GM18498 (cell line): ENCODE measurements at regions not wholly inside any gene's neighbourhood (a gene's known extent, or its start where the extent isn't known, plus 50 kb on each side); places are given as distances from the start of the nearest gene placed in this dataset.
"Not testable (repeated sequence)": the region's sequence is repeated elsewhere in the genome, so short reads cannot be mapped to it uniquely, and the experiment has no call there.

Experiments
- ATAC-seq: cut with Tn5 transposase; IDR thresholded peaks from one replicate; pipeline ENCODE4 v1.9.1; 2021; ENCODE audit warnings: mild to moderate bottlenecking, moderate library complexity; ENCODE audit not compliant: unreplicated experiment

DNA sequence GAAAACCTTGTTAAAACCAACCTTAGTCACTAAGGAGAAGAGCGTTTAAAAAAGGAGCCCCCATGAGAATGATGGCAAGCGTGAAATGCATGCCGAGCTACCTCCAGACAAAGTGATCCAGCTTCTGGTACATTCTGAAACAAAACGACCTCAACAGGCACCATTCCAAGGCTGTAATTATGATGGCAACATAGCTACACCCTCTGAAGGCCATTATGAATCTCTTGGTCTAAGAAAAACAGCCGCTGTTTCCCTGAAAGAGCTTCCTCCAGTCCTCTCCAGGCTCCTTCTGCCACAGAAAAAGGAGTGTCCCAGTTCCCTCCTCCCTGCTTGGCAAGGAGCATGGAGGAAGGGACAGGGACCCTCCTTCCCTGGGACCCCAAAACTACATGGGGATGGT lies 50.0 kb upstream of the ABLIM1 start:
- ATAC-seq, result no peak

DNA sequence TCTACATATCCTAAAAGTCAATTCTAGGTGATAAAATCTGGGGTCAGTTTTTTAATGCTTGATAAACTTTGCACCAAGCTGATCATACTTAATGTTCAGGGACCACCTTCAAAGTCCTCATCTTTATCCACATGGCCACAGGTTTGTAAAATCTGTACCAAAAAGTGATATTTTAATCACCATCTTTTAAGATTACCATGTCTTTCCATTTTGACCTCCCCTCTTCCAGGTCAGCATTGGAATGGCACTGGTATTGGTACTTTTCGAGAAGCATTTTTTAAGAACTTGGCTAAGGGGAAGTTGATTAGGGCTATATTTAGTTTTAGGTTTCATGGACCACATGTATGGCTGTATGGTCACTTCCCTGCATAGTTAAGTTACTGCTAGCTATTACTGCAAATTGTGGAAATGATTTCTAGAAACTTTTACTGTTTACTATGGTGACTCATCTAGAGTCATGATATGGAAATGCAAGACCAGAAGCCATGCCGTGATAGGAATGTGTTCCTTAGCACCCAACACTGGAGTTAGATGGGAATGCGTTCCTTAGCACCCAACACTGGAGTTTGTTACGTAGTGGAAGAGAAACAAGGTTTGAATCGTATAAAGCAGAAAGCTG lies 50.8 kb upstream of the ABLIM1 start:
- no peak for ATAC-seq

DNA sequence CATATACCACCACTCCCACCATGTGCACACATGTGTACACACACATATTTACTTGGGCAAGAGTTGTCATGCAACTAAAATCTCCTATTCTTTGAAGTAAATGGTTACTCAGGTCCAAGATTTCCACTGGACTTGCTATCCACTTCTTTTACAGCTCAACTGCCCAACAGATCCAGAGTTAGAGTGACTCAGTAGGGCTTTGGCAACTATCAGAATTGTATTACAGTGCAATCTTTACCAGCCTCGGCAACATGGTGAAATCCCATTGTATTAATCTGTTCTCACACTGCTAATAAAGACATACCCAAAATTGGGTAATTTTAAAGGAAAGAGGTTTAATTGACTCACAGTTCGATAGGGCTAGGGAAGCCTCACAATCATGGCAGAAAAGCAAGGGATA lies 51.9 kb upstream of the ABLIM1 start:
- no peak for ATAC-seq

DNA sequence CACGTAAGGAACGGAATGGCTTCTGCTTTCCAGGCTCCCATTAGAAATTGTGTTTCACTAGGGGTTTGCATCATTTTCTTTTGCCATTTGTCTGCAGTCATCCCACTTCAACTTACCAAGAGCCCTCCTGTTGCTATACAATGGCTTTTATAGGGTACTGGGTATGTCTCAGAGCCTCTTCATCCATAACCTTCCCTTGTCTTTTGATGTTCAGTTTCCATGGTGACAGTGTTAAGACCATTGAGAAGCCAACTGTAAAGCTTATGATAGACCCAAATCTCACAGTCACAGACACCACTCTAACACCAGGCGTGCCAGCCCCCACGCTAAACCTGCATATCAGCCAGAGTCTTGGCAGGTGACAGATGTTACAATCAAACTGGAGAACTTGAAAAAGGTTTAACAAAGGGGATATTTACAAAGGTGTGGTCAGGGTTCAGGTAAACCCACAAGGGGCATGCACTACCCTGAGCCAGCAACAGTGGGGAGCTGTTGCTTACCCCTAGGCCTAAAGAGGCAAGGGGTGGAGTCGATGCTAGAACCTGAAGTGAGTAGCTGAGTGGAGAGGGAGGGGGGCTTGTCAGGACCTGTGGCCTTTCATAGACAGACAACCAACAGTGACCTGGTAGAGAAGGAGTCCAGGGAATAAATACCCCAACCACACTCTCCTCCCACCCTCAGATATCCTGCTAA lies 53.2 kb upstream of the ABLIM1 start:
- no peak for ATAC-seq

DNA sequence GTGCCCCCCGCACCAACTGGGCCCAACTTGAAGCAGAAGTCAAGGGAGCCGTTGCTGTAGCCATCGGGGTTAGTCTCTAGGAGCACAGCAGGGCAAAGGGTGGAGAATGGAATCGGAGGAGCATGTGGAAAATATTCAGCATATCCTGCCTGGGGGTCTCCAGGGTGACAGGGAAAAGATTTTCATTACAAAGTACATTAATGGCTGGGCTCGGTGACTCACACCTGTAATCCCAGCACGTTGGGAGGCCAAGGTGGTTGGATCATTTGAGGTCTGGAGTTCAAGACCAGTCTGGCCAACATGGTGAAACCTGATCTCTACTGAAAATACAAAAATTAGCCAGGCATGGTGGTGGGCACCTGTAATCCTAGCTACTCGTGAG lies 53.8 kb upstream of the ABLIM1 start:
- no peak for ATAC-seq

DNA sequence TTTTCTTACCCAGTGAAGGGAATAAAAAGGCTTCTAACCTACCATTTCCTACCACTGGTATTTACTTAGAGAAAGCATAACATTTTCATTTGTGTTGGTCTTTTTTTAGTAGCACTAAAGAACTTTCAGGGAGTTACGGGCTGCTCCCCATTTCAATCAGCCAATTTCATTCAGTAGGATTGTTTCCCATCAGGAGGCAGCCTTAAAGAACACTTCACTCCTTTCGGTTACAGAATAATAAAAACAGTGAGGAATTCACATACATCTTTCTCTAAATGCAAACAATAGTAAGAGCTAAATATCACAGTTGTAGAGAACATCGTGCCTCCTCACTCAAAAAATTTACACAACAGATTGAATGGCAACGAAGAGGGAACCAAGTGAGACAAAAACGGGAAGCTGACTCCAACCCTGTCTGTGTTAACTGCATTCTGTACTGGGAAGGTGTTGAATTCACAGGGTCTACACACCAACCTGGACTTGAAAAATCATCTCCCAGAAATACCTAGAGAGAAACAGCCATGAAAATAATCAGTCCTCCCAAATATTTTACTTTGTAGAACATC lies 55.5 kb upstream of the ABLIM1 start:
- ATAC-seq, result no peak

DNA sequence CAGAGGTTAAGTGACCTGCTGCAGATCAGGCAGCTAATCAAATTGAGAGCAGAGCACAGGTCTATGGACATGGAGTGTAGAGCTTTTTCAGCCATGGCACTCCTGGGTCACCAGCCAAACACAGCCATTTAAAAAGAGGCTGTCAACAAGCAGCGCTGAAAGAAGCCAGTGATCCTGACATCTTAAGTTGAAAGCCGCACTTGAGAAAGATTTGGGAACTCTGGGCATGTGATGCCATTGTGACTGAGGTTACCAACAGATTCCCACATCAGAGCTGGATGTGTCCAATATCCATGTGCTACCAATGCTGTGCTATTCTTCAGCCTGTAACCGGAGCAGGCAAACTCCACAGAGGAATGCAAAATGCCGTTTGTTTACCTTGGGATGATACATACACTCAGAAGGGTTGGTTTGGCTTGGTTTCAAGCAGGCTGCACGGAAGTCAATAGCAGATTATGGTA lies 56.2 kb upstream of the ABLIM1 start:
- no peak for ATAC-seq

DNA sequence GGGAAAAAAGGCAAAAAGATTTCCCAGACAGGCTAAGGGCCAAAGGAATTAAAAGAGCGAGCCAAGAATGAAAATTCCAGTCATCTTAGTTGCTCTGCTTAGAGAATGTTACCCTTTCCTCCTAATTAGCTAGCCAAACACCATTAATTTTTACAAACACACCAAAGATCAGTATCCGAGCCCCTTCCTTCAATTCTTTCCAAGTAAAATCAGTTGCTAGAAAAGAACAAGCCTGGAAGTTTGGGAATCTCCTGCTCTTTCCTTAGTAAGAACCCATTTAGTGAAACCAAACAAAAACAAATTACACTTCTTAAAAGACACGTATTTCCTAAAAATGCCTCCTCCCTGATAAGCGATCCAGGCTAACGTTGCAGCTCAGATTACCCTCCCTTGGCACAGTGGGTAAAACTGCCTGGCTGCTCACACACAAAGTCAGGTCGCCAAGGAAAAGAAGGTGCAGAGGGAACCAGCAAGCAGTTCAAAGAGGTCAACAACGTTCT lies 57.1 kb upstream of the ABLIM1 start:
- ATAC-seq, result no peak

DNA sequence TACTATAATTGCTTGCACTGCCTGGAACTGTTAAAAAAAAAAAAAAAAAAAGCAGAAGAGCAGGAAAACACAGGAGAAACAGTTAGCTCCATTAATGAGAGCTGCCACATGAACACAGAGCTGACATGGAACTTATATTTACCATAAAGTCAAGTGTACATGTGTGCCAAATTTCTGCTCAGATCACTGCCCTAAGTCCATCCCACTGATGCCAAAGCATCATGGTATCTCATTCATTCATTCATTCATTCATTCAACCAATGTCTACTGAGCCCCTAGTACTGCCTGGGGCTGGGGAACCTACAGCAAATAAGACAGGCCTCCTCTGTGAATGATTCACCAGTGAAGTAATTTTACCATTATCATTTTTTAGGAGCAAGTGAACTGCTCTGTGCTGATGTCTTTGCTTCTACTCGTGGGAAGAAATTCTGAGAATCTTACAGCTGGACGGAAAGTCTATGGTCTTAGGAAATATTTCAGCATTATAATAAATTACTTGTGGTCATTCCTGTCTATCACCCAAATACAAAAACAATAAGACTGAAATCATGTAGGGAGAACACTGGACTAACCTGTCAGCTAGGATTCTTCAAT lies 58.8 kb upstream of the ABLIM1 start:
- no peak for ATAC-seq

DNA sequence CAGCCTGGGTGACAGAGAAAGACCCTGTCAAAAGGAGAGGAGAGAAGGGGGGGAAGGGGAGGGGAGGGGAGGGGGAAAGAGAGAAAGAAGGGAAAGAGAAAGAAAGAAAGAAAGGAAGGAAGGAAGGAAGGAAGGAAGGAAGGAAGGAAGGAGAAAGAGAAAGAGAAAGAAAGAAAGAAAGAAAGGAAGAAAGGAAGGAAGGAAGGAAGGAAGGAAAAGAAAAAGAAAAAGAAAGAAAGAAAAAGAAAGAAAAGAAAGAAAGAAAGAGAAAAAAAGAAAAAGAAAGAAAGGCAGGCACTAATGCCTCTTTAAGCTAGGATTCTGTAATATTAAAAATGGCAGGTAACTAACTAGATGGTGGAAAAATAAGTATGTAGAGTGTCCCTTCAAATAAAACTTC lies 59.8 kb upstream of the ABLIM1 start:
- not testable (repeated sequence) for ATAC-seq

DNA sequence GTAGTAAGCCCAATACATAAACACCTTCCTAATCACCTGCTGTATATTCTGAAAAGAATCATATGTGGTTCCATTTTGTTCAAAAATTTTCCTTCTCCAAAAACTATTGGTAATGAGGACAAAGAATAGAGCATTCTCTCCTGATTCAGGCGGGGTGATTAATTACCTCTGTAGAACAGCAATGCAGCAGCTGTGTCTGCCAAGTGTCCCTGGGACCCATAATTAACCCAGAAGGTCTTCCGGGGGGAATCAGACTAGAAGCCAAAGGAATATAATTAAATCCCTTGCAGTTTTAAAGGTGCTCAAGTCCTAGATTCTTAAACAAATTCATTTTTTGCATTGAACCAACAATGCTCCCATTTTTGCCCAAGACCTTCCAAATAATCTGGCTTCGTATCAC lies 60.3 kb upstream of the ABLIM1 start:
- no peak for ATAC-seq

DNA sequence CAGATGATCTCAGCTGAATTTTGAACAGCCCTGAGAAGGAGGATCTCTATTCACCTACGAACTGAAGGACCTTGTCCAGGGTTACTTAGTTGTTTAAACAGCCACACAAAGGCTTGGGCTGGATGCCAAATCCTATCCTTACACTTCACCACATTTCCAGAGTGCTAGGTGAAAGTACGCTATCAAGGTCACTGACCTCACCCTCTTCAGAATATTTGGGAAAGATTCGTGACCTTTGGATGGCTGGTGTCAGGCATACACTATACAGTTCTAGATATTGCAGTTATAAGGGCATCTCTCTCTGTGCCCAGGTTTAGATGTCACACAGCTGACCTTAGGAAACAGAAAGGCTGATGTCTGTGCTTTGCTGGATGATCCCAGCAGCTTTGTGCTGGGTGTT lies 61.2 kb upstream of the ABLIM1 start:
- no peak for ATAC-seq

DNA sequence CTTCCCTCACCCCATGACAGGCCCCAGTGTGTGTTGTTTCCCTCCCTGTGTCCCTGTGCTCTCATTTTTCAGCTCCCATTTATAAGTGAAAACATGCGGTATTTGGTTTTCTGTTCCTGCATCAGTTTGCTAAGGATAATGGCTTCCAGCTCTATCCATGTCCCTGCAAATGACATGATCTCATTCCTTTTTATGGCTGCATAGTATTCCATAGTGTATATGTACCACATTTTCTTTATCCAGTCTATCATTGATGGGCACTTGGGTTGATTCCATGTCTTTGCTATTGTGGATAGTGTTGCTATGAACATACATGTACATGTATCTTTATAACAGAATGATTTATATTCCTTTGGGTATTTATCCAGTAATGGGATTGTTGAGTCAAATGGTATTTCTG lies 61.9 kb upstream of the ABLIM1 start:
- not testable (repeated sequence) for ATAC-seq

DNA sequence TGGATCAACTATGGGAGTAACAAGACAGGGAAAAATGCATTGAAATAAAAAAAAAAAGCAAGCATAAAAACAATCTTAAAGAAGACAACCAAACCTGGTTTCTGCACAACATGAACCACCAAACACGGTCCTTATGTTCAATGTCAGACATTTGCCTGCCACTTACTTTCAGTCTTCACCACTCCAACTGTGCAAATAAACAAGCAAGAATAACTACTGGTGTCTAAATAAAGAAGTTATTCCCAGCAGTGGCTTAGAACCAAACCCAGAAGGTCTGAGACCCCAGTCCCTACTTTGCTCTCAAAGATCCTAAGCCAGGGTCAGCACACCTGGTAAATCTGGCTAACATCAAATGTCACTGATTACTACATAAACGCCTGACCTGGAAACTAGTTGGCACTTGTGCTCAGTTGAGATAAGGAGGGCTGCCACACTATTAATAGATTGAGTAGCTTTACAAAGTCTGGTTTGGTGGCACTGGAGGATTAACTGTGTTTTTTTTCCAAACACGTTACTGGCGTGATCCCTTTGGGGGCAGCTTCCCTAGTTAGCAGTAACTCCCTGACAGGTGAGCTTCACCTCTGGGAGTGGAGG lies 62.7 kb upstream of the ABLIM1 start:
- no peak for ATAC-seq

DNA sequence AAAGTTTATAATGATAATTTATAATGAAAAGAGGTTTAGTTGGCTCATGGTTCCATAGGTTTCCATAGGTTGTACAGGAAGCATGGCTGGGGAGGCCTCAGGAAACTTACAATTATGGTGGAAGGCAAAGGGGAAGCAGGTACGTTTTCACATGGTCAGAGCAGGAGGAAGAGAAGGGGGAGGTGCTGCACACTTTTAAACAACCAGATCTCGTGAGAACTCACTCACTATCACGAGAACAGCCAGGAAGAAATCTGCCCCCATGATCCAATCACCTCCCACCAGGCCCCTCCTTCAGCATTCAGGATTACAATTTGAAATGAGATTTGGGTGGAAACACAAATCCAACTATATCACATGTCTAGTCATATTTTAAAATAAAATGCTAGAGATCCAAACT lies 64.1 kb upstream of the ABLIM1 start:
- ATAC-seq, result not testable (repeated sequence)

DNA sequence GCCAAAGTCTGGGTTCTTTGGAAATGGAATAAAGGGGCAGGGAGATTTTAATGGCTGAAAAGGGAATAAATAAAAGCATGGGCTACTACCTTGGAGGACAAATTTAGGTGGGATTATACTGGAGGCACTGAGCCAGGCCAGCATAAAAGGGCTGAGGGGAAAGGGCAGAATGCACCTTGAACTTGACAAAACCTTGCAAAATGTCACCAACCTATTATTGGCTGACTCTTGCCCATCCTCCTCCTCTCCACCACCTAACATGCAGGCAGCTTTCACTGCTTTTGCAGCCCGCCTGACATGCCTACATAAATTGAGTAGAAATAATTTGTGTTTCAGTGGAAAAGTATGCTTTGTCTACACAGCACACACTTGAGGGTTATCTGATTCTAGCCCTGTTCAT lies 65.3 kb upstream of the ABLIM1 start:
- ATAC-seq, result no peak

DNA sequence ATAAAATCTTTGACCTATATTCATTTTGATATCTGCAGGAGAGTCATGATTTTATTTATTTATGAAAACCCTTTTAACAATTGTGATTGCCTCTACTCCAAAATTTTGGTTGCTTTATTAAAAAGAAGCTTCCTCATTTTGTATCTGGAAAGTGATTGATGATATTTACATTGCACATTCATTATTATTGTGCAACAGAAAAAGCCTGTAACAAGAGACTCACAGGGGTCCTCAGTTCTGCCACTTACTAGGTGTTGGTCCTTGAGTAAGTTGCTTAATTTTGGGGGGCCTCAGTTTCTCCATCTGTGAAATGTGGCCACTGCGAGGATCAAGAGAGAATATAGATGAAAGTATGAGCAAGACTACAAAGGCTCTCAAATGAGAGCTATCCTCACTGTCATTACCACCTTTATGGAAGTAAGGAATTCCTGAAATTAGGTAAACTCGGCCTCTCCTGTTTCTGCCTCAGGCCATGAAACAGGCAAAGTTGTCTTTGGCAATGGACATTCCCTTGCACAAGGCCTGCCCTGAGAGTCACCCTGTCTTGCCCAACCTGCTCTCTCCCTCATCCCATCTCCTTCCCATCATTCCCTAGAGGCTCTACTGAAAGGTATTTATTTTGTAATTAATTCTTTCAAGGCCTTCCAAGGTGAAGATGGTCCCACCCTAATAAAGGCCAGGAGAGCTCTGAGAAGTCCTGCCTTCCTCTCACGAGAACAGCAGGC lies 66.1 kb upstream of the ABLIM1 start:
- no peak for ATAC-seq

DNA sequence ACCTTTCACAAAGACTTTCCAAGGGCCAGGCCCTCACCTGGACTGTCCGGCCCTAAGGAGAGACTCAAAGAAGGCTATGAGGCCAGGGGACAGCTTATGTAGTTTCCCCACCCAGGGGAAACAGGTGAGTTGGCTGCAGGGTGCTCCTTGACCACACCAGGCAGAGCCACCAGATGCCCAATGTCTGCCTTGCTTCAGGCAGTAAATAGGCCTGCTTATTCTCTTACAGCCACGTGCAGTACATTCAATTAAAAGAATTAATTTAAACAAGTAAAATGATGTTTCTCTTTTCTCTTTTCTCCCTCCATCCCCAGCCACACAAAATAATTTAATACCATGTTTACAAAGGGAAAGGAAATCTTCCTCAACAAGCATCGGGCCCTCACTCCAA lies 66.6 kb upstream of the ABLIM1 start:
- no peak for ATAC-seq

DNA sequence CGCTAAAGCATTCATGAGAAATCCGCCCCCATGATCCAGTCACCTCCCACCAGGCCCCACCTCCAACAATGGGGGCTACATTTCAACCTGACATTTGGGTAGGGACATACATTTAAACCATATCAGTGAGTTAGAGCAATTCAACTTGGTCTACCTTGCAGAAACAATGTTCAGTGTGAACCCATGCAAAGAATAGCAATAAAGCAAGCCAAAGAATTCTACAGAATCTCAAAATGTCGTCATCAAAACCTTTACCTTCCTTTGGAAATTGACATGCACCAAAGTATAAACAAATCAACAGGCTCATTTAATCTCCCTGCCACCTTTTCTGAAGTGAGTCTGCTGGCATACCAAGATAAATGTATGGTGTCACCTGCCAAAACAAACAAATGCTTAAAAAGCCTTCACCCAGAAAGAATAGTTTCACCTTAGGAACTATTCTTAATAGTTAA lies 68.8 kb upstream of the ABLIM1 start:
- no peak for ATAC-seq

DNA sequence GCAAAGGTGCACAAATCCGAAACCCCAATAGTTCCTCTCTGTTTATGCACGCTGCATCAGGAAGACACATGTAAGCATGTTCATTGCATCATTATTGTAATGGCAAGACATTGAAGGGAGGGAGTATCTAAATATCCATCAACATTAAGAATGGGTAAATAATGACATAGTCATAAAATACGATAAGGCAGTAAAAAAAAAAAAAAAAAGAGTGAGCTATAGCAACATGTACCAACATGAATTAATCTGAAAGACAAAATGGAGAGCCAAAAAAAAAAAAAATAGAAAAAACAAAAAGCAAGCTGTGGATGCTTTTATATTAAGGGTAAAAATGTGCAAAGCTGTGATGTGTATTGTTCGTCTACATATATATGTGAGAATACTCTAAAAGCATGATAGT lies 70.2 kb upstream of the ABLIM1 start:
- no peak for ATAC-seq

DNA sequence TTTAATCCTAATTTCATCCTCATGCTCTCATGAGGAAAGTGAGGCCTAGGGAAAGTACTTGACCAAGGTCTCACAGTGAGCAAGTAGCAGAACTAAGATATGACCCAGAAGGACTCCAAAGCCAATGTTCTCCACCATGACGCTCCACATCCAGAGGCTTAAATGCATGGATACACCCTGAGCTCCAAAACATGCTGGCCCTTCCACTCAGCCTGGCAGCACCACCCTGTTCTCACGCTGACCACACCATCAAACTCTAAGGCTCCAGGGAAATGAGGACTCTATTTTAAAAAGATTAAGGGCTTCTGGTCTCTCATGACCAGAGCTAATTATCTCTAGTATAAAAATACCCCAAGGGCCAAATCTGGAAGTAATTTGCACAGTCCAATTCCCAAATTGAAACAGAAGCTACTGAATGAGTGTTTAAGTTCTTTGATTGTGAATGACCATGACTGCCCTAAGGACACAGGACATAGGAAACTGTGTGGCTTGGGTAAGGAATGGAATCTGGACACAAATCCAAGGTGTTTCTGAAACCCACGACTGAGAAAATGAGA lies 71.1 kb upstream of the ABLIM1 start:
- no peak for ATAC-seq
